Spleen (tissue), 11 donors: ENCODE measurements at regions not wholly inside any gene's neighbourhood (a gene's known extent, or its start where the extent isn't known, plus 50 kb on each side); places are given as distances from the start of the nearest gene placed in this dataset.

Source experiments
- DNase-seq: peaks from one replicate; pipeline ENCODE4 v3.0.0-alpha.2; 2020
- H3K27ac ChIP-seq, 8 donors: fragments of 200-600 bp; sonication (generic) in 7 of 8; 1 replicate in 4 of 8; 2 replicates in 4 of 8; pipeline versions ENCODE4 v1.5.0 to v1.8.0; 2016 to 2021; ENCODE audit warnings: inconsistent platforms in 4 of 8, mild to moderate bottlenecking in 4 of 8, moderate library complexity in 1 of 8
- H3K27me3 ChIP-seq, 7 donors: fragments of 200-600 bp; sonication (generic) in 6 of 7; replicated peaks in 1 of 7; 1 replicate in 4 of 7; 2 replicates in 3 of 7; pipeline versions ENCODE4 v1.5.0 to v1.8.0; 2016 to 2021; ENCODE audit warnings: inconsistent platforms in 3 of 7, mild to moderate bottlenecking in 1 of 7
- H3K36me3 ChIP-seq, 6 donors: fragments of 200-600 bp; sonication (generic) in 5 of 6; 1 replicate in 4 of 6; 2 replicates in 2 of 6; pipeline versions ENCODE4 v1.5.0 to v1.8.0; 2016 to 2021; ENCODE audit warnings: inconsistent platforms in 2 of 6
- H3K4me1 ChIP-seq, 6 donors: fragments of 200-600 bp; sonication (generic) in 5 of 6; 1 replicate in 3 of 6; 2 replicates in 3 of 6; pipeline versions ENCODE4 v1.5.0 to v1.8.0; 2016 to 2021; ENCODE audit warnings: inconsistent platforms in 3 of 6
- H3K4me3 ChIP-seq, 8 donors: fragments of 200-600 bp; sonication (generic) in 7 of 8; 1 replicate in 4 of 8; 2 replicates in 4 of 8; pipeline versions ENCODE4 v1.5.0 to v1.8.0; 2016 to 2021; ENCODE audit warnings: inconsistent platforms in 4 of 8, mild to moderate bottlenecking in 4 of 8, moderate library complexity in 2 of 8
- H3K9me3 ChIP-seq, 8 donors: fragments of 200-600 bp; sonication (generic) in 7 of 8; 1 replicate in 4 of 8; 2 replicates in 4 of 8; pipeline versions ENCODE4 v1.5.0 to v1.8.0; 2016 to 2021; ENCODE audit warnings: inconsistent platforms in 4 of 8
- CTCF ChIP-seq, 11 experiments: fragments of 200-600 bp in 7 of 11; fragments of 450-650 bp in 4 of 11; sonication (generic) in 4 of 11; IDR thresholded peaks in 8 of 11; conservative IDR thresholded peaks in 3 of 11; 1 replicate in 7 of 11; 2 replicates in 4 of 11; pipeline versions ENCODE4 v1.4.0 to v1.8.0; 2016 to 2021; ENCODE audit warnings: antibody characterized with exemption in 11 of 11, inconsistent platforms in 4 of 11, mild to moderate bottlenecking in 1 of 11
- POLR2A ChIP-seq, 3 donors: fragments of 450-650 bp; IDR thresholded peaks; one replicate each; pipeline ENCODE4 v1.5.1; 2017; ENCODE audit warnings: antibody characterized with exemption in 3 of 3, mild to moderate bottlenecking in 1 of 3
- POLR2AphosphoS5 ChIP-seq, 3 donors: sonication (generic); formaldehyde crosslinking; IDR thresholded peaks; one replicate each; pipeline ENCODE4 v1.5.1; 2017; ENCODE audit warnings: antibody characterized with exemption in 3 of 3
- WGBS, 5 donors: extraction: QIAGEN DNeasy Blood & Tissue Kit in 3 of 5; methylation state at CpG; one replicate each; pipeline versions ENCODE4 v1.1.5 to v1.1.7; 2013 to 2018; 5-methylcytosine and 5-hydroxymethylcytosine counted together
- intact Hi-C: fragments of 100-400 bp; cut with DNase I; formaldehyde crosslinking; loops from one replicate; pipeline ENCODE4 v1.15.0; 2023; ENCODE audit warnings: low total_unique reads
- donor health status: healthy with polysubstance abuse.
- donor health status: DM: no; HTN: no; CAD: no; lungs with moderate emphysema.
- donor health status: DM: no; HTN: no; CAD: no.
- donor health status: Bipolar disorder and iron deficiency.
- donor health status: healthy.
- donor health status: DM: no; HTN: no; CAD: no.
- donor health status: DM: yes; HTN: yes; CAD: no.

- TF ChIP-seq POLR2A (IDR thresholded peaks at IDR 0.05), result no peak
- no peak for TF ChIP-seq CTCF (IDR thresholded peaks at IDR 0.05 in 8 of 11, conservative IDR thresholded peaks at IDR 0.05 in 3 of 11)
- no peak for TF ChIP-seq POLR2AphosphoS5 (IDR thresholded peaks at IDR 0.05)
- H3K27ac ChIP-seq, result peak overlapping the region in 2 of 8 donors; percentile 81 to 83
- DNase-seq, result peak; percentile 69
- H3K36me3 ChIP-seq, result no peaks in the 10 kb centered on the region
- WGBS, 5 donors, result 93 to 98% (median 95%) methylated on average over 7 of the region's 7 CpGs
- peaks cover 13 to 70% (median 40%) of the 10 kb centered on the region in 6 donors for H3K4me1 ChIP-seq
- H3K27me3 ChIP-seq, result no peaks in the 10 kb centered on the region
- H3K4me3 ChIP-seq, result no peak overlapping the region
- H3K9me3 ChIP-seq, result peaks cover 0 to 6% (median 0%) of the 10 kb centered on the region in 8 donors
- intact Hi-C loops, result no loop called here
These were observed 265.2 kb downstream of the RPS24 start for GRCh38 chr10:78298835-78299234.

DNA sequence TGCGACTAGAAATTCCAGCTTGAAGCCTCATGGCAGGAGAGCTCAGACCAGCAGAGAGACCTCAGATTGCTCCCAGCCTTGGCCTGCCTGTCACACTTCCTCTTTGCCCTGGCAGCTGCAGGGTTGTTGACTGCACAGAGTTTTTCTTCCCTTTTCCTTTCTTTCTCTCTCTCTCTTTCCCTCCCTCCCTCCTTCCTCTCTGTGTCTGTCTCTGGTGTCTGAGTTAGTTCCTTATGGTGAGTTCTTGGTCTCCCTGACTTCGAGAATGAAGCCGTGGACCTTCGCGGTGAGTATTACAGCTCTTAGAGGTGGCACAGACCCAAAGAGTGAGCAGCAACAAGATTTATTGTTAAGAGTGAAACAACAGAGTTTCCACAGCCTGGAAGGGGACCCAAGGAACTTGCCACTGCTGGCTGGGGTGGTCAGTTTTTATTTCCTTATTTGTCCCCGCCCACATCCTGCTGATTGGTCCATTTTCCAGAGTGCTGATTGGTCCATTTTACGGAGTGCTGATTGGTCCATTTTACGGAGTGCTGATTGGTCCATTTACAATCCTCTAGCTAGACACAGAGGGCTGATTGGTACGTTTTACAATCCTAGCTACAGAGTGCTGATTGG lies 266.3 kb downstream of the RPS24 start:
- H3K9me3 ChIP-seq, result peaks cover 0 to 6% (median 0%) of the 10 kb centered on the region in 8 donors
- peaks cover 13 to 71% (median 41%) of the 10 kb centered on the region in 6 donors for H3K4me1 ChIP-seq
- intact Hi-C loops, result loop anchor here (5.0 kb wide), 1 partner anchor 253 kb away; no protein-coding TSS in a partner anchor
- H3K27me3 ChIP-seq, result no peaks in the 10 kb centered on the region
- TF ChIP-seq CTCF (IDR thresholded peaks at IDR 0.05 in 8 of 11, conservative IDR thresholded peaks at IDR 0.05 in 3 of 11) (peak in 1 of 11 experiments; percentile 8), POLR2AphosphoS5 (IDR thresholded peaks at IDR 0.05) (peak in 2 of 3 donors; percentile 60 to 64), POLR2A (IDR thresholded peaks at IDR 0.05) (no peak)
- DNase-seq, result peak; percentile 88
- H3K4me3 ChIP-seq, result peak overlapping the region in 1 of 8 donors; percentile 37
- WGBS, 5 donors, result 46 to 57% (median 50%) methylated on average over 9 of the region's 9 CpGs
- peak overlapping the region; percentile 44 to 83 (median 78) for H3K27ac ChIP-seq
- no peaks in the 10 kb centered on the region for H3K36me3 ChIP-seq

DNA sequence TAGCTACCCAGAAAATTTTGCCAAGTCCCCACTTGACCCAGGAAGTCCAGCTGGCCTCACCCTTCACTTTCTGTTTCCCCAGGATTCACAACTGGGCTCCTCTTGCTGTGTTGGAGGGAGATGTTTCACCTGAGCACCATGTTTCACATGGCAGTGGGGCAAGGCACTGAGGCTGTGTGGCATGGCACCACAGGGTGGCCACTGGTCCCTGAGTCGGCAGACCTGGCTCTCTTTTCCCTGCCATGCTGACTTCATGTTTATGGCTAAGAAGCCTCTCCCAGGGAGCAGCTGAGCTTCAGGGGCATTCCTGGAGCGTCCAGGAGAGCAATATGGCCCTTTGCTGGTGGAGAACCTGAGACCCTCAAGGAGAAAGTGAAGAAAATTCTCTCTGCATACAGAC lies 266.9 kb downstream of the RPS24 start:
- Histone ChIP-seq H3K27me3 (no peaks in the 10 kb centered on the region), H3K4me3 (no peak overlapping the region), H3K9me3 (peaks cover 0 to 6% (median 0%) of the 10 kb centered on the region in 8 donors), H3K27ac (peak overlapping the region in 6 of 8 donors; percentile 69 to 83 (median 79)), H3K36me3 (no peaks in the 10 kb centered on the region), H3K4me1 (peaks cover 13 to 71% (median 41%) of the 10 kb centered on the region in 6 donors)
- 98 to 100% (median 100%) methylated on average over 2 of the region's 2 CpGs for WGBS, 5 donors
- peak; percentile 73 for DNase-seq
- intact Hi-C loops, result loop anchor here (5.0 kb wide), 1 partner anchor 253 kb away; no protein-coding TSS in a partner anchor
- TF ChIP-seq POLR2A (IDR thresholded peaks at IDR 0.05) (no peak), CTCF (IDR thresholded peaks at IDR 0.05 in 8 of 11, conservative IDR thresholded peaks at IDR 0.05 in 3 of 11) (no peak), POLR2AphosphoS5 (IDR thresholded peaks at IDR 0.05) (no peak)

GRCh38 chr10:78301481-78301880 lies 267.8 kb downstream of the RPS24 start:
- H3K27me3 ChIP-seq, result no peaks in the 10 kb centered on the region
- H3K36me3 ChIP-seq, result no peaks in the 10 kb centered on the region
- intact Hi-C loops, result loop anchor here (5.0 kb wide), 1 partner anchor 254 kb away; no protein-coding TSS in a partner anchor
- peaks cover 0 to 6% (median 0%) of the 10 kb centered on the region in 8 donors for H3K9me3 ChIP-seq
- DNase-seq, result peak; percentile 71
- H3K4me3 ChIP-seq, result no peak overlapping the region
- H3K4me1 ChIP-seq, result peaks cover 13 to 69% (median 40%) of the 10 kb centered on the region in 6 donors
- no peak for TF ChIP-seq POLR2A (IDR thresholded peaks at IDR 0.05)
- TF ChIP-seq POLR2AphosphoS5 (IDR thresholded peaks at IDR 0.05), result no peak
- no peak for TF ChIP-seq CTCF (IDR thresholded peaks at IDR 0.05 in 8 of 11, conservative IDR thresholded peaks at IDR 0.05 in 3 of 11)
- 81 to 94% (median 88%) methylated on average over 7 to 10 of the region's 10 CpGs for WGBS, 5 donors
- H3K27ac ChIP-seq, result peak overlapping the region in 3 of 8 donors; percentile 21 to 96 (median 91)
